Hepatocyte (in vitro differentiated cells): ENCODE measurements at regions not wholly inside any gene's neighbourhood (a gene's known extent, or its start where the extent isn't known, plus 50 kb on each side); places are given as distances from the start of the nearest gene placed in this dataset. TPM values are rescaled to one million over a fixed set of nuclear protein-coding genes. Genes with fewer than 3 reads are reported as not detected.

Experiments used
- microRNA-seq: library from miRNA; unstranded; fragments of <30 nt; microRNA quantifications from one replicate; pipeline ENCODE4, GENCODE V29; 2017
- small RNA-seq: library from RNA; depleted of rRNA; stranded (forward); fragments of <200 nt; gene quantifications from one replicate; pipeline ENCODE3, GENCODE V24; 2014

Small RNA genes lying in the stretch of these regions (microRNA-seq; reads per million reads assigned to microRNA genes)
- not detected for gene MIR3681

Small RNA genes lying in the stretch of these regions (small RNA-seq; reads per million reads assigned to genes)
- gene MIR3681 (0.31 reads per million, percentile 8 among the genes with 10 or more reads in this experiment), gene RF00093 (not detected), gene RNU6-843P (not detected)
